Calu3 (cell line): ENCODE measurements at regions not wholly inside any gene's neighbourhood (a gene's known extent, or its start where the extent isn't known, plus 50 kb on each side); places are given as distances from the start of the nearest gene placed in this dataset.
A peak's percentile ranks its signal among the peaks of the same experiment; 100 is the strongest.

Experiments used
- BruUV-seq: library from RNA; stranded (reverse); fragments of 400-500 nt; replicated peaks from 2 replicates; lab custom pipeline; 2021; lab: Mats Ljungman, UMichigan
- CTCF ChIA-PET: fragments of 300-600 bp; sonication (Branson Sonifier 250); formaldehyde crosslinking; loops from one replicate; lab custom pipeline; 2022; ENCODE audit warnings: antibody characterized with exemption; lab: Charles Lee
- DNase-seq: peaks from one replicate; pipeline ENCODE4 v3.0.0; 2022
- H3K27ac Mint-ChIP-seq: one replicate; pipeline ENCODE4 v1.8.0; 2022; ENCODE audit warnings: mixed read lengths; ENCODE audit not compliant: unreplicated experiment
- H3K27me3 Mint-ChIP-seq: one replicate; pipeline ENCODE4 v1.8.0; 2022; ENCODE audit warnings: mixed read lengths; ENCODE audit not compliant: unreplicated experiment
- H3K36me3 Mint-ChIP-seq: one replicate; pipeline ENCODE4 v1.8.0; 2022; ENCODE audit warnings: mild to moderate bottlenecking, moderate library complexity, mixed read lengths; ENCODE audit not compliant: insufficient read depth, unreplicated experiment
- H3K4me1 Mint-ChIP-seq: one replicate; pipeline ENCODE4 v1.8.0; 2022; ENCODE audit warnings: mild to moderate bottlenecking, low read depth, mixed read lengths; ENCODE audit not compliant: unreplicated experiment
- H3K4me3 Mint-ChIP-seq: one replicate; pipeline ENCODE4 v1.8.0; 2022; ENCODE audit warnings: mild to moderate bottlenecking, low read depth, moderate library complexity, mixed read lengths; ENCODE audit not compliant: unreplicated experiment
- H3K9me3 Mint-ChIP-seq: one replicate; pipeline ENCODE4 v1.8.0; 2022; ENCODE audit warnings: low read depth, mixed read lengths; ENCODE audit not compliant: unreplicated experiment
- CTCF ChIP-seq: fragments of 200-600 bp; IDR thresholded peaks from one replicate; pipeline ENCODE4 v1.8.0; 2022; ENCODE audit warnings: antibody characterized with exemption; ENCODE audit not compliant: unreplicated experiment
- intact Hi-C: fragments of 100-400 bp; cut with micrococcal nuclease; formaldehyde crosslinking; loops from one replicate; pipeline ENCODE4 v1.10.0; 2022; ENCODE audit not compliant: unreplicated experiment

GRCh38 chr13:104766319-104766718 lies 1700.1 kb upstream of the SLC10A2 start:
- H3K27me3 Mint-ChIP-seq = no peaks in the 10 kb centered on the region
- H3K4me1 Mint-ChIP-seq = no peaks in the 10 kb centered on the region
- no peak overlapping the region for H3K4me3 Mint-ChIP-seq
- BruUV-seq = no TSS peak
- H3K27ac Mint-ChIP-seq = no peak overlapping the region
- no peaks in the 10 kb centered on the region for H3K36me3 Mint-ChIP-seq
- no peak for TF ChIP-seq CTCF
- DNase-seq = no peak
- intact Hi-C loops = no loop called here
- CTCF ChIA-PET = no interaction called here
- no peaks in the 10 kb centered on the region for H3K9me3 Mint-ChIP-seq

GRCh38 chr13:104764600-104764999 lies 1698.4 kb upstream of the SLC10A2 start:
- Mint-ChIP-seq H3K27ac (no peak overlapping the region), H3K4me3 (no peak overlapping the region), H3K27me3 (no peaks in the 10 kb centered on the region), H3K9me3 (no peaks in the 10 kb centered on the region), H3K4me1 (no peaks in the 10 kb centered on the region), H3K36me3 (no peaks in the 10 kb centered on the region)
- DNase-seq = no peak
- CTCF ChIA-PET = no interaction called here
- BruUV-seq = no TSS peak
- intact Hi-C loops = no loop called here
- no peak for TF ChIP-seq CTCF

- H3K4me1 Mint-ChIP-seq = no peaks in the 10 kb centered on the region
- no peaks in the 10 kb centered on the region for H3K27me3 Mint-ChIP-seq
- CTCF ChIA-PET = no interaction called here
- H3K4me3 Mint-ChIP-seq = no peak overlapping the region
- no peaks in the 10 kb centered on the region for H3K9me3 Mint-ChIP-seq
- DNase-seq = no peak
- no peak for TF ChIP-seq CTCF
- H3K27ac Mint-ChIP-seq = no peak overlapping the region
- no TSS peak for BruUV-seq
- intact Hi-C loops = no loop called here
- H3K36me3 Mint-ChIP-seq = no peaks in the 10 kb centered on the region
Observed at GRCh38 chr13:104759069-104759468, 1692.9 kb upstream of the SLC10A2 start.

GRCh38 chr13:104757712-104758111 lies 1691.5 kb upstream of the SLC10A2 start:
- no peak overlapping the region for H3K4me3 Mint-ChIP-seq
- BruUV-seq = no TSS peak
- DNase-seq = no peak
- TF ChIP-seq CTCF = no peak
- H3K27ac Mint-ChIP-seq = no peak overlapping the region
- no peaks in the 10 kb centered on the region for H3K36me3 Mint-ChIP-seq
- CTCF ChIA-PET = no interaction called here
- H3K27me3 Mint-ChIP-seq = no peaks in the 10 kb centered on the region
- intact Hi-C loops = no loop called here
- H3K9me3 Mint-ChIP-seq = no peaks in the 10 kb centered on the region
- no peaks in the 10 kb centered on the region for H3K4me1 Mint-ChIP-seq

GRCh38 chr13:104750377-104750776 lies 1684.2 kb upstream of the SLC10A2 start:
- Mint-ChIP-seq H3K27ac (no peak overlapping the region), H3K9me3 (no peaks in the 10 kb centered on the region), H3K4me3 (no peak overlapping the region), H3K4me1 (no peaks in the 10 kb centered on the region), H3K27me3 (no peaks in the 10 kb centered on the region), H3K36me3 (no peaks in the 10 kb centered on the region)
- CTCF ChIA-PET = interaction anchor here (0.6 kb wide), 1 partner anchor 711 kb away, joined by 3 read pairs; no protein-coding TSS in a partner anchor
- intact Hi-C loops = no loop called here
- BruUV-seq = no TSS peak
- peak; percentile 16 for DNase-seq
- no peak for TF ChIP-seq CTCF
